Prostate gland (tissue), 2 donors: ENCODE measurements at regions not wholly inside any gene's neighbourhood (a gene's known extent, or its start where the extent isn't known, plus 50 kb on each side); places are given as distances from the start of the nearest gene placed in this dataset.

ENCODE experiments used
- DNase-seq: peaks from one replicate; pipeline ENCODE4 v3.0.0-alpha.2; 2019; ENCODE audit warnings: low spot score
- H3K27ac ChIP-seq, 2 donors: fragments of 200-600 bp; sonication (generic); 2 replicates each; pipeline ENCODE4 v1.5.1; 2017 to 2019
- H3K27me3 ChIP-seq: fragments of 200-600 bp; sonication (generic); replicated peaks from 2 replicates; pipeline ENCODE4 v1.5.1; 2019; ENCODE audit not compliant: insufficient read depth
- H3K36me3 ChIP-seq, 2 donors: fragments of 200-600 bp; sonication (generic); 1 replicate in 1 of 2; 2 replicates in 1 of 2; pipeline versions ENCODE4 v1.5.1 to v1.8.1; 2017 to 2019
- H3K4me1 ChIP-seq: fragments of 200-600 bp; sonication (generic); replicated peaks from 2 replicates; pipeline ENCODE4 v1.5.1; 2019
- H3K4me3 ChIP-seq, 2 donors: fragments of 200-600 bp; sonication (generic); 2 replicates each; pipeline ENCODE4 v1.5.1; 2017 to 2019
- H3K9me3 ChIP-seq: fragments of 200-600 bp; sonication (generic); 2 replicates; pipeline ENCODE4 v1.5.1; 2017
- POLR2A ChIP-seq: fragments of 450-650 bp; IDR thresholded peaks from one replicate; pipeline ENCODE4 v1.6.1; 2016; ENCODE audit warnings: antibody characterized with exemption, mild to moderate bottlenecking
- POLR2AphosphoS5 ChIP-seq: sonication (generic); formaldehyde crosslinking; IDR thresholded peaks from one replicate; pipeline ENCODE4 v1.6.1; 2017; ENCODE audit warnings: antibody characterized with exemption
- WGBS: methylation state at CpG from one replicate; pipeline ENCODE4 v1.1.5; 2018; 5-methylcytosine and 5-hydroxymethylcytosine counted together
- intact Hi-C: fragments of 100-400 bp; cut with DNase I; formaldehyde crosslinking; loops from one replicate; pipeline ENCODE4 v1.14.2; 2022
- TF ChIP-seq, protein P1 (sequence below), 4 experiments: fragments of 200-600 bp in 2 of 4; fragments of 450-650 bp in 2 of 4; sonication (generic) in 2 of 4; IDR thresholded peaks; 1 replicate in 3 of 4; 2 replicates in 1 of 4; pipeline ENCODE4 v1.5.1; 2016 to 2019; ENCODE audit warnings: antibody characterized with exemption in 4 of 4, mild to moderate bottlenecking in 2 of 4, moderate library complexity in 2 of 4

DNA sequence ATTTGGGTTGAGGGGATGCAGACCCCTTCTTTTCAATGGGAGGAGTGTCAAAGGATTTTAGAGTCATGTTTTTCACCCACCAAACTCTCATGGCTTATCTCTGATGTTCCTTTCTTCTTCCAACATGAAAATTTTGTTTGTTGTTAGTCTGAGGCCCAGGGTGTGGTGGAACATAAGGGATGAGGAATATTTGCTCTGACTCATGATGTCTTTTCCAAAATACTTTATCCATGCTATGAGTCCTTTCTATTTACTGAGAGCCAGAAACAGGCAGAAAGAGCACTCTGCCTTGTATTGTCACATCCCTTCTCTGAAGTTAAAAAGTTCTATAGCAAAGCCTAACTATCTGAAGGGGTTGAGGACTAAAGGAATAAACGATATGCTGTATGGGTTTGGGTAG is 61.6 kb upstream of the GYPA start:
- intact Hi-C loops, result no loop called here
- no peaks in the 10 kb centered on the region for H3K27me3 ChIP-seq
- H3K4me1 ChIP-seq, result no peaks in the 10 kb centered on the region
- no peaks in the 10 kb centered on the region for H3K36me3 ChIP-seq
- TF ChIP-seq, protein P1, sequence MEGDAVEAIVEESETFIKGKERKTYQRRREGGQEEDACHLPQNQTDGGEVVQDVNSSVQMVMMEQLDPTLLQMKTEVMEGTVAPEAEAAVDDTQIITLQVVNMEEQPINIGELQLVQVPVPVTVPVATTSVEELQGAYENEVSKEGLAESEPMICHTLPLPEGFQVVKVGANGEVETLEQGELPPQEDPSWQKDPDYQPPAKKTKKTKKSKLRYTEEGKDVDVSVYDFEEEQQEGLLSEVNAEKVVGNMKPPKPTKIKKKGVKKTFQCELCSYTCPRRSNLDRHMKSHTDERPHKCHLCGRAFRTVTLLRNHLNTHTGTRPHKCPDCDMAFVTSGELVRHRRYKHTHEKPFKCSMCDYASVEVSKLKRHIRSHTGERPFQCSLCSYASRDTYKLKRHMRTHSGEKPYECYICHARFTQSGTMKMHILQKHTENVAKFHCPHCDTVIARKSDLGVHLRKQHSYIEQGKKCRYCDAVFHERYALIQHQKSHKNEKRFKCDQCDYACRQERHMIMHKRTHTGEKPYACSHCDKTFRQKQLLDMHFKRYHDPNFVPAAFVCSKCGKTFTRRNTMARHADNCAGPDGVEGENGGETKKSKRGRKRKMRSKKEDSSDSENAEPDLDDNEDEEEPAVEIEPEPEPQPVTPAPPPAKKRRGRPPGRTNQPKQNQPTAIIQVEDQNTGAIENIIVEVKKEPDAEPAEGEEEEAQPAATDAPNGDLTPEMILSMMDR (IDR thresholded peaks at IDR 0.05), result no peak
- TF ChIP-seq POLR2AphosphoS5 (no peak), POLR2A (no peak)
- H3K9me3 ChIP-seq, result no peaks in the 10 kb centered on the region
- DNase-seq, result no peak
- no peak overlapping the region for H3K27ac ChIP-seq
- H3K4me3 ChIP-seq, result no peak overlapping the region
- WGBS, result 48% methylated on average over 1 of the region's 1 CpG

DNA sequence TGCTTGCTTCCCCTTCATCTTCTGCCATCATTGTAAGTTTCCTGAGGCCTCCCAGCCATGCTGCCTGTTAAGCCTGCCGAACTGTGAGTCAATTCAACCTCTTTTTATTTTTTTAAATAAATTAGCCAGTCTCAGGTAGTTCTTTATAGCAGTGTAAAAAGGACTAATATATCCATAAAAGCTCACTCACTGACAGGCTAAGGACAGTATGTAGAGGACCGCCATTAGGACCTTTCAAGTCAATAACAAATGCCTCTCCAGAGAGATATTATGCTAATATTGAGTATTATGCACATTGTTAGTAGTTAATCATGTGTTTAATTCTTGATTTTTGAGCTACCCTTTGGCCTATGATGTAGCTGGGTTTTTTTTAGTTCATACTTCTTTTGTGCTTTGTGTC is 62.6 kb upstream of the GYPA start:
- H3K27me3 ChIP-seq, result no peaks in the 10 kb centered on the region

DNA sequence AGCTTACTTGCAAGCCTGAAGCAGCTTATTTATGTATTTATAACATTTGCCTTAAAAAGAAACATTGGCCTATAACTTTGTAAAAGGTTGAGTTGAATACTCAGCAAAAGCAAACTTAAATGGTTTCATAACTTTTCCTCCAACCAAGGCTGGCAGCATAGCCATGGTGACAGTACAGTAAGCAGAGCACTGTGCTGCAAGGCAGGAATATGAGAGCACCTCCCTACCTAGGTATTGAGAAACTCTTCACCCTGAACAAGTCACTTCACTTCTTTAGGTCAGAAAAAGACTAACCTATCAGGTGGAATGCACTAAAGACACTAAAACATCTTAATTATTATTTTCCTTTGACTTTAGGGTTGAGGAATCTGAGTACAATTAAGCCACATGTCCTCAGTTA is 63.9 kb upstream of the GYPA start:
- H3K27me3 ChIP-seq, result no peaks in the 10 kb centered on the region

More for the DNA sequence above, 62.6 kb upstream of the GYPA start:
- no peak overlapping the region for H3K27ac ChIP-seq
- no peaks in the 10 kb centered on the region for H3K36me3 ChIP-seq
- no peak for DNase-seq
- no peak overlapping the region for H3K4me3 ChIP-seq
- H3K4me1 ChIP-seq, result no peaks in the 10 kb centered on the region
- H3K9me3 ChIP-seq, result no peaks in the 10 kb centered on the region
- TF ChIP-seq POLR2A, result no peak
- TF ChIP-seq, protein P1 (IDR thresholded peaks at IDR 0.05), result no peak
- TF ChIP-seq POLR2AphosphoS5, result no peak
- intact Hi-C loops, result no loop called here
- WGBS, result 72% methylated on average over 2 of the region's 2 CpGs

DNA sequence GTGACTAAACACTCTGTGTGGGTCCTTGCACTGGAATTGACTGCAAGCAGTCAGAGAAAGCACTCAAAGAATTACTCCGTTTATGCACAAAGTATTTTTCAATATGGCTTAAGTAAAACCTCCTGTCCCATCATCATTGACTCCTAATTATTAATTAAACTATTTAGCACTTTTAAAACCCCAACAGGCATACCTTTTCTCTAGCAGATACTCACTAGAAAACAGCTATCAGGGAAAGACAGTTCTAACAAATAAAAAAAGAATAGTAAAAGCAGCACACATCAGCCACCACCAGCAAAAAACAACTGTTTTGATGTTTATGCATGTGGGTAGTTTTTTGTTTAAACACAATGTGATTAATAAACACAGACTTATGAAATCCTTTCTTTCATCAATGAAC is 66.2 kb upstream of the GYPA start:
- TF ChIP-seq POLR2A (no peak), POLR2AphosphoS5 (no peak)
- TF ChIP-seq, protein P1 (IDR thresholded peaks at IDR 0.05), result no peak
- WGBS, result 80% methylated on average over 1 of the region's 1 CpG
- Histone ChIP-seq H3K36me3 (no peaks in the 10 kb centered on the region), H3K4me3 (no peak overlapping the region), H3K9me3 (no peaks in the 10 kb centered on the region), H3K27me3 (no peaks in the 10 kb centered on the region), H3K4me1 (no peaks in the 10 kb centered on the region), H3K27ac (no peak overlapping the region)
- no peak for DNase-seq
- intact Hi-C loops, result no loop called here

More for the DNA sequence above, 63.9 kb upstream of the GYPA start:
- H3K4me3 ChIP-seq, result no peak overlapping the region
- H3K27ac ChIP-seq, result no peak overlapping the region
- H3K36me3 ChIP-seq, result no peaks in the 10 kb centered on the region
- no peak for DNase-seq
- intact Hi-C loops, result no loop called here
- TF ChIP-seq, protein P1 (IDR thresholded peaks at IDR 0.05), result no peak
- TF ChIP-seq POLR2AphosphoS5 (no peak), POLR2A (no peak)
- H3K9me3 ChIP-seq, result no peaks in the 10 kb centered on the region
- H3K4me1 ChIP-seq, result no peaks in the 10 kb centered on the region

DNA sequence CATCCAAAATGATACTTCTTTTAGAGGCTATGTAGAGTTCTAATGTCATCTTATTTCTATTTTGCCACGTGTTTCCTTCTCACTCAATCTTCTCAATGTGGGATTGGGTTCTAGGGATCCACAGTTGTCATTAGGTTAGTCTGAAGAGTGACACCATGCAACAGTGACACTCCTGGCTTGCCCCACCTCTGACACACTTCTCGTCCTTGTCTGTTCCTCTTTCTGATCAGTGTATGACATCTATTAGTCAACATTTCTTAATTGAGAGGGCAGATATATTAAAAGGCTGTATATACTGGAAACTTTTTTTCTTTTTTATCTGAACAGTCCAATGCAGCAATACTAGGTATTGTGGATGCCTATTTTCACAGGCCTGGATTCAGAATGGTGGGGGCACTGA is 67.6 kb upstream of the GYPA start:
- intact Hi-C loops, result no loop called here

More for the DNA sequence above, 67.6 kb upstream of the GYPA start:
- no peak overlapping the region for H3K4me3 ChIP-seq
- no peaks in the 10 kb centered on the region for H3K27me3 ChIP-seq
- H3K9me3 ChIP-seq, result no peaks in the 10 kb centered on the region
- TF ChIP-seq, protein P1 (IDR thresholded peaks at IDR 0.05), result no peak
- TF ChIP-seq POLR2AphosphoS5 (no peak), POLR2A (no peak)
- no peak overlapping the region for H3K27ac ChIP-seq
- WGBS, result 73% methylated on average over 2 of the region's 2 CpGs
- no peaks in the 10 kb centered on the region for H3K36me3 ChIP-seq
- no peaks in the 10 kb centered on the region for H3K4me1 ChIP-seq
- no peak for DNase-seq
